Omental fat pad (tissue), 3 donors: ENCODE measurements at regions not wholly inside any gene's neighbourhood (a gene's known extent, or its start where the extent isn't known, plus 50 kb on each side); places are given as distances from the start of the nearest gene placed in this dataset.

Experiments used
- ATAC-seq: fragments of 150-250 bp; one replicate; pipeline ENCODE4 v1.9.1; 2016; ENCODE audit warnings: mild to moderate bottlenecking, moderate library complexity; ENCODE audit not compliant: low FRiP score
- DNase-seq: peaks from one replicate; pipeline ENCODE4 v3.0.0-alpha.2; 2019; ENCODE audit warnings: low spot score
- TF ChIP-seq, protein P1 (sequence below), 3 donors: fragments of 450-650 bp; IDR thresholded peaks; one replicate each; pipeline ENCODE4 v1.5.1; 2016 to 2017; ENCODE audit warnings: antibody characterized with exemption in 3 of 3, mild to moderate bottlenecking in 3 of 3, moderate library complexity in 2 of 3

DNA sequence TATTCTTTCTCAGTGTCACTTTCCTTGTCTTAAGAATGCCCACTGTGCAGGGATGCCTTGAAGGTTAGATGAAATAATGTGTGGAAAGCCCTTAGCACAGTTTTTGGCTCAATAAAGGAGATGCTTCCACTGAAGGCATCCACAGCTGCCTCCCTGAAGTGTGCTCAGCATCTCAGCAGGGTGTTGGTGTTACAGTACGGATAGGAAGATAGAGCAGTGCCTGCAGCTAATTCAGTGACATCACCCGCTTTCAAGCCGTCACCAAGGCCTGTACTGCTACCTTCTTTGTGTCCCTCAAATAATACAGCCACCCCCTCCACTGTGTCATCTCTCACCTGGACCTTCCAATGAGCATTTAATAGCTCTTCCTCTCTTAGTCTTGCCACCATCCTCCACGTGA lies 59.0 kb downstream of the NDUFS5 start:
- DNase-seq, result no peak
- no peak for ATAC-seq
- TF ChIP-seq, protein P1, sequence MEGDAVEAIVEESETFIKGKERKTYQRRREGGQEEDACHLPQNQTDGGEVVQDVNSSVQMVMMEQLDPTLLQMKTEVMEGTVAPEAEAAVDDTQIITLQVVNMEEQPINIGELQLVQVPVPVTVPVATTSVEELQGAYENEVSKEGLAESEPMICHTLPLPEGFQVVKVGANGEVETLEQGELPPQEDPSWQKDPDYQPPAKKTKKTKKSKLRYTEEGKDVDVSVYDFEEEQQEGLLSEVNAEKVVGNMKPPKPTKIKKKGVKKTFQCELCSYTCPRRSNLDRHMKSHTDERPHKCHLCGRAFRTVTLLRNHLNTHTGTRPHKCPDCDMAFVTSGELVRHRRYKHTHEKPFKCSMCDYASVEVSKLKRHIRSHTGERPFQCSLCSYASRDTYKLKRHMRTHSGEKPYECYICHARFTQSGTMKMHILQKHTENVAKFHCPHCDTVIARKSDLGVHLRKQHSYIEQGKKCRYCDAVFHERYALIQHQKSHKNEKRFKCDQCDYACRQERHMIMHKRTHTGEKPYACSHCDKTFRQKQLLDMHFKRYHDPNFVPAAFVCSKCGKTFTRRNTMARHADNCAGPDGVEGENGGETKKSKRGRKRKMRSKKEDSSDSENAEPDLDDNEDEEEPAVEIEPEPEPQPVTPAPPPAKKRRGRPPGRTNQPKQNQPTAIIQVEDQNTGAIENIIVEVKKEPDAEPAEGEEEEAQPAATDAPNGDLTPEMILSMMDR (IDR thresholded peaks at IDR 0.05), result no peak

DNA sequence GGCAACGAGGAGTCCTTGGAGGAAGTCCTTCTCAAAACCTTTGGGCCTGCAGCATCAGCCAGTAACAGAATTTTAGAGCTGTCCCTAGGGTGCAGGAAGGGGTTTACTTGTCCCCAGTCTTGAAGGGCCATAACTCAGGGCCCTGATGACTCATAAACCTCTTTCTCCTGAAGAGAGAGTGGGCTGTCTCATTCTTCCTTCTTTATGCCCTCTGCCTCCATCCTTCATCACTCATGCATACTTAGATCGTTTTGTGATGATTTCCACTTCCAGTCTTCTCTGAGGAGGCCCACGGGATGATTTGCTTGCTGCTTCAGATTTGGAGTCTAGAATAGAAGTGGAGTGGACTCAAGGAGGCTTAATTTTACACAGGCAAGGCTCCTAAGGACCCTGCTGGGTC lies 60.2 kb downstream of the NDUFS5 start:
- no peak for DNase-seq
- ATAC-seq, result no peak
- TF ChIP-seq, protein P1 (IDR thresholded peaks at IDR 0.05), result no peak

DNA sequence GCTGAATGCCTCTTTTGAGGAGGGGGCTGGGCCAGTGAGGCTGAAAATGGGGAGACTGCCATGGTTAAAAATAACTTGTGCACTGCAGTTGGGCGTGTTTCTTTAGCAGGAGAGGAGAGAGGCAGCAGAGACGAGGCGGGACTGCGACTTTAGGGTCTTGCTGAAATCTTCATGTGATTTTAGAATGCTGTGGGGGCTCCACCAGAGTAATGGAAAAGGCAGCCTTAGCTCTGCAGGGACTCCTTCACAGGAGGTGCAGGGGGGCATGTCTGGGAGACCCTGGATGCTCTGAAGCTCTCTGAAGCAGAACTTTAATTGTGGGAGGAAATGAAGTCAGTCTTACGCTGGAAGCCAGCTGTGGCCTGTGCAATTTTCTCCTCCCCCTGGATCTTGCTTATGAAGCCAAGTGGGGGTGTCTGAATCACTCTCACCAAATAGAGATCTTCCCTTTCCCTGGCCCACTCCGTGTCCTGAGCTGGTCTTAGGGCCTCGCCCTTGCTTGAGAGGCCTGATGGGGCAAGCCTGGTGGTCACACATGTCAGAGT lies 60.8 kb downstream of the NDUFS5 start:
- DNase-seq (no peak), ATAC-seq (no peak)
- TF ChIP-seq, protein P1 (IDR thresholded peaks at IDR 0.05), result no peak

DNA sequence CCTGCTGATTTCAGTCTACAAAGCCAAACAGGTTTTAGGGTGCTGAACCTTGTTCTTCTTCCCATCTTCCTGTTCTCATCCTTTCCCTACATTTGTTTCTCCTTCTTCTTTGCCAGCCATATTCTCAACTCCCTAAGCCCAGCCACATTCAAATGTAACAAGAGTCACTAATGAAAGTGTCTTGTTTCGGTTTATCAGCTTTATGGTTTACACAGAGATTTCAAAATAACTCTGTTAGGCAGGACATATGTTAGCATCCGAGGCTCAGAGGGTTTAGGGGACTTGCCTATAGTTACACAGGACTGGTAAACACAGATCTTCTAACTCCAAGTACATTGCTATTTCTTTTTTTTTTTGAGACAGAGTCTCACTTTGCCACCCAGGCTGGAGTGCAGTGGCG lies 61.3 kb downstream of the NDUFS5 start:
- TF ChIP-seq, protein P1 (IDR thresholded peaks at IDR 0.05), result no peak
- no peak for DNase-seq
- no peak for ATAC-seq

DNA sequence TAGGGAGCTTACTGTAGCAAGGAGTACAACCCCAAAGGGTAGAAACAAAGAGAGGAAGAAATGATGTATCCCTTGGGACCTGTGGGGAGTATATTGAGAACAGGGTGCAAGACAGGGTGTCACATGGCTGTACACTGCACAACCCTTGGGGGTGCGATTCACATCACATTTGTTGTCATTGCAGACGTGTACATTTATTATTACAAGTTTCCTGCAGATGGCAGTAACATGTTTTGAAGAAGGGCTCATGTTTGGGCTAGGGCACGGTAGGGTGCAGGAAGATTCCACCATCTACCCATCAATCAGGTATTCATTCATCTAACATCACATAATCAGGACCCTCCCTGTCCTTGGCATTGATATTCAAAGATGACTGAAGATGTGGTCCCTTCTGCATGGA lies 62.5 kb downstream of the NDUFS5 start:
- ATAC-seq, result no peak
- DNase-seq, result no peak
- TF ChIP-seq, protein P1 (IDR thresholded peaks at IDR 0.05), result no peak

DNA sequence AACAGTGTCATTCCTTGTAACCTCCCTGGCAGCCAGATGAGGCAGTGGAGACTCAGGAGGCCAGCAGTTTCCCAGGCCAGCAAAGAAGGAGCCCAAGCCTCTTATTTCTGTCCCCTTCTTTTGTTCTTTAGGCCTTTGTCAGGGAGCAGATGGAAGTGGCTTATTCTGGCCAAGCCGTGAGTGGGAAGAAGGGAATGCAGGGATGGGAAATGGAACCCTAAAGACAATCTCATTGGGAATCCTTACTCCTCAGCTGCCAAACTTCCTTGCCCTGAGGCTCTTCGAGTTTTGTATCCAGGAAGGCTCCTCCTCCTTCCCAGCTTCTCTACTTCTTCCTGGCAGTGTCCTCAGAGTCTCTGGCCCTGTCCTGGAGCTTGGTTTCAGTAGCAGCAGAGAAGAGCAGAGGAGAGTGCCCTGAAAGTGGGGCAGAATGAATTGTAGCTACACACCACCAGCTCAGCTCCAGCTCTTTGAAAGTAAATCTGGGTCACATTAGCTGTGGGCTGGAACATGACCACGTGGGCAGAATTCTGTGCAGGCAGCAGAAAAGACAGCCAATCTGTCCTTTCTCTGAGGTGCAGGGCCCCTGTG lies 63.9 kb downstream of the NDUFS5 start:
- TF ChIP-seq, protein P1 (IDR thresholded peaks at IDR 0.05), result no peak
- no peak for ATAC-seq
- no peak for DNase-seq

DNA sequence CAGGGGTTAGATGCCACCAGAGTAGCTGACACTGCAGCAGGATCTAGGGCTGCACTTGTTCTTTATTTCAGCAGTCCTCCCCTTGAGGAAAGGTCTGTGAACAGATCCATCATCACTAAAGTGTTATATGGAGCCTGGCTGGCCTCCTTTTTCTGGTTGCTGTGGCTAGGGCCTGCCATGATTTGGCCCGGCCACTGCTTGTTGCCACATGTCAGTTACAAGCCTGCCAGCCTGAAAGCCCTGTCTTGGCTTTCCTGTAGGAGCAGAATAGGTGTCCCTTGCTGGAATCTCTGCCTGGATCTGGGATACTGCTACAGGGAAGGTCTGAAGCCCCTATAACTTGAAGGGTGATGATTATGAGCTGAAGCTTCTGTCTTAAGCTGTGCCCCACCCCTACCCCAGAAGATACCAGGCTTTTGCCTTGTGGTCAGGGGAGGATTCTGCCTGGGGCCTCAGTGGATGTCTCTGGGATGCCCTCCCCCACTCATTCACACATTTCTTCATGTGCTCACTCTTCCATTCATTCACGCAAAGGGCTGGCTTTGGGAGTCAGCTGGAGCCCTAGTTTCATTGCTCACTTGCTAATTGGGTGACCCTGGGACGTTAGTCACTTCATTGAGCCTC lies 64.7 kb downstream of the NDUFS5 start:
- no peak for DNase-seq
- ATAC-seq, result no peak
- TF ChIP-seq, protein P1 (IDR thresholded peaks at IDR 0.05), result no peak
